Stimulated activated CD4-positive, alpha-beta T cell treated with anti-CD3 and anti-CD28 coated beads, TNF-alpha, amount 100 ng/mL, for 4 hours (primary cell): ENCODE measurements at regions not wholly inside any gene's neighbourhood (a gene's known extent, or its start where the extent isn't known, plus 50 kb on each side); places are given as distances from the start of the nearest gene placed in this dataset.
"Not testable (repeated sequence)": the region's sequence is repeated elsewhere in the genome, so short reads cannot be mapped to it uniquely, and the experiment has no call there.

Experiments
- DNase-seq, 3 experiments: peaks; one replicate each; pipeline ENCODE4 v3.0.0-alpha.2; 2020; ENCODE audit warnings: low read depth in 3 of 3

- no peak for DNase-seq
Observed at GRCh38 chr5:39654715-39655114, 229.9 kb upstream of the DAB2 start.

GRCh38 chr5:39652481-39652880 lies 227.7 kb upstream of the DAB2 start:
- not testable (repeated sequence) for DNase-seq

- no peak for DNase-seq
Observed at GRCh38 chr5:39652036-39652435, 227.3 kb upstream of the DAB2 start.

- no peak for DNase-seq
Observed at GRCh38 chr5:39650008-39650762, 225.4 kb upstream of the DAB2 start.

GRCh38 chr5:39648848-39649227 lies 224.1 kb upstream of the DAB2 start:
- no peak for DNase-seq

GRCh38 chr5:39648085-39648847 lies 223.5 kb upstream of the DAB2 start:
- DNase-seq, result no peak

- DNase-seq, result no peak
Observed at GRCh38 chr5:39640552-39640951, 215.8 kb upstream of the DAB2 start.

- DNase-seq, result no peak
Observed at GRCh38 chr5:39639618-39640089, 214.9 kb upstream of the DAB2 start.

GRCh38 chr5:39638813-39639212 lies 214.0 kb upstream of the DAB2 start:
- no peak for DNase-seq

- no peak for DNase-seq
Observed at GRCh38 chr5:39633057-39633456, 208.3 kb upstream of the DAB2 start.

GRCh38 chr5:39631958-39632357 lies 207.2 kb upstream of the DAB2 start:
- DNase-seq, result no peak

GRCh38 chr5:39629946-39630345 lies 205.2 kb upstream of the DAB2 start:
- DNase-seq, result no peak

- DNase-seq, result no peak
Observed at GRCh38 chr5:39628348-39628747, 203.6 kb upstream of the DAB2 start.

GRCh38 chr5:39624890-39625289 lies 200.1 kb upstream of the DAB2 start:
- DNase-seq, result no peak

- no peak for DNase-seq
Observed at GRCh38 chr5:39624268-39624886, 199.6 kb upstream of the DAB2 start.

GRCh38 chr5:39623291-39623865 lies 198.6 kb upstream of the DAB2 start:
- no peak for DNase-seq

- DNase-seq, result no peak
Observed at GRCh38 chr5:39622281-39622680, 197.5 kb upstream of the DAB2 start.

- no peak for DNase-seq
Observed at GRCh38 chr5:39619168-39619818, 194.5 kb upstream of the DAB2 start.

- DNase-seq, result no peak
Observed at GRCh38 chr5:39618391-39618790, 193.6 kb upstream of the DAB2 start.

GRCh38 chr5:39616131-39616530 lies 191.4 kb upstream of the DAB2 start:
- DNase-seq, result no peak

GRCh38 chr5:39611076-39611475 lies 186.3 kb upstream of the DAB2 start:
- not testable (repeated sequence) for DNase-seq

- DNase-seq, result no peak
Observed at GRCh38 chr5:39608024-39608423, 183.2 kb upstream of the DAB2 start.
